Ovary (tissue), 7 donors: ENCODE measurements at regions not wholly inside any gene's neighbourhood (a gene's known extent, or its start where the extent isn't known, plus 50 kb on each side); places are given as distances from the start of the nearest gene placed in this dataset.

Source experiments
- DNase-seq, 5 donors: peaks; one replicate each; pipeline ENCODE4 v3.0.0-alpha.2; 2019 to 2020
- H3K27ac ChIP-seq, 2 donors: fragments of 200-600 bp; one replicate each; pipeline versions ENCODE4 v1.5.1 to v1.8.0; 2019 to 2022
- H3K27me3 ChIP-seq: fragments of 200-600 bp; one replicate; pipeline ENCODE4 v1.8.0; 2022
- H3K36me3 ChIP-seq: fragments of 200-600 bp; sonication (generic); one replicate; pipeline ENCODE4 v1.5.1; 2019
- H3K4me1 ChIP-seq: one replicate; pipeline ENCODE4 v1.8.1; 2013; ENCODE audit warnings: mild to moderate bottlenecking, moderate library complexity; ENCODE audit not compliant: insufficient read depth
- H3K4me3 ChIP-seq: fragments of 200-600 bp; sonication (generic); one replicate; pipeline ENCODE4 v1.5.1; 2017
- H3K9me3 ChIP-seq, 2 donors: fragments of 200-600 bp in 1 of 2; sonication (generic) in 1 of 2; one replicate each; pipeline versions ENCODE4 v1.5.1 to v1.8.1; 2013 to 2019; ENCODE audit warnings: mild to moderate bottlenecking in 1 of 2, moderate library complexity in 1 of 2
- CTCF ChIP-seq, 3 donors: fragments of 450-650 bp in 2 of 3; fragments of 200-600 bp in 1 of 3; IDR thresholded peaks; one replicate each; pipeline versions ENCODE4 v1.5.1 to v1.8.0; 2016 to 2022; ENCODE audit warnings: antibody characterized with exemption in 3 of 3, mild to moderate bottlenecking in 1 of 3
- EP300 ChIP-seq: sonication (generic); formaldehyde crosslinking; IDR thresholded peaks from one replicate; pipeline ENCODE4 v1.6.1; 2017; ENCODE audit warnings: antibody characterized with exemption
- POLR2A ChIP-seq: fragments of 450-650 bp; IDR thresholded peaks from one replicate; pipeline ENCODE4 v1.6.1; 2017; ENCODE audit warnings: antibody characterized with exemption, mild to moderate bottlenecking, moderate library complexity
- WGBS, 3 donors: extraction: QIAGEN DNeasy Blood & Tissue Kit in 1 of 3; methylation state at CpG; one replicate each; pipeline versions ENCODE4 v1.1.5 to v1.1.7; 2013 to 2017; 5-methylcytosine and 5-hydroxymethylcytosine counted together
- intact Hi-C, 4 donors: fragments of 100-400 bp; cut with DNase I; formaldehyde crosslinking; loops; one replicate each; pipeline versions ENCODE4 v1.11.0 to v1.15.1; 2022 to 2023
- donor health status: DM: no; HTN: no; CAD: no; lungs with moderate emphysema.
- donor health status: DM: no; HTN: no; CAD: no.
- donor health status: Bipolar disorder and iron deficiency.
- donor health status: DM: no; HTN: no; CAD: no.
- donor health status: DM: yes; HTN: yes; CAD: no.

GRCh38 chr2:14552818-14553217 is 79.7 kb upstream of the LRATD1 start:
- WGBS, 3 donors: 71 to 93% (median 87%) methylated on average over 2 of the region's 2 CpGs
- H3K4me3 ChIP-seq: no peak overlapping the region
- H3K27ac ChIP-seq: no peak overlapping the region
- TF ChIP-seq EP300: no peak
- TF ChIP-seq CTCF (IDR thresholded peaks at IDR 0.05): no peak
- no peak for TF ChIP-seq POLR2A
- H3K27me3 ChIP-seq: no peaks in the 10 kb centered on the region
- H3K4me1 ChIP-seq: no peaks in the 10 kb centered on the region
- H3K9me3 ChIP-seq: no peaks in the 10 kb centered on the region
- DNase-seq: no peak
- no peaks in the 10 kb centered on the region for H3K36me3 ChIP-seq
- intact Hi-C loops: no loop called here

- no peak overlapping the region for H3K4me3 ChIP-seq
- WGBS, 3 donors: 87 to 89% (median 89%) methylated on average over 7 of the region's 7 CpGs
- no peaks in the 10 kb centered on the region for H3K9me3 ChIP-seq
- no peak for TF ChIP-seq POLR2A
- TF ChIP-seq EP300: no peak
- TF ChIP-seq CTCF (IDR thresholded peaks at IDR 0.05): no peak
- H3K27me3 ChIP-seq: no peaks in the 10 kb centered on the region
- no peaks in the 10 kb centered on the region for H3K4me1 ChIP-seq
- no peaks in the 10 kb centered on the region for H3K36me3 ChIP-seq
- DNase-seq: no peak
- H3K27ac ChIP-seq: no peak overlapping the region
- intact Hi-C loops: no loop called here
Measured at GRCh38 chr2:14554849-14555545, 77.5 kb upstream of the LRATD1 start.

GRCh38 chr2:14557111-14557510 is 75.4 kb upstream of the LRATD1 start:
- no peak for DNase-seq
- Histone ChIP-seq H3K4me1 (no peaks in the 10 kb centered on the region), H3K27ac (no peak overlapping the region), H3K9me3 (no peaks in the 10 kb centered on the region), H3K4me3 (no peak overlapping the region), H3K36me3 (no peaks in the 10 kb centered on the region), H3K27me3 (no peaks in the 10 kb centered on the region)
- intact Hi-C loops: no loop called here
- 79 to 93% (median 79%) methylated on average over 1 of the region's 1 CpG for WGBS, 3 donors
- TF ChIP-seq CTCF (IDR thresholded peaks at IDR 0.05) (no peak), EP300 (no peak), POLR2A (no peak)

GRCh38 chr2:14557916-14558315 is 74.6 kb upstream of the LRATD1 start:
- H3K9me3 ChIP-seq: no peaks in the 10 kb centered on the region
- no peak for TF ChIP-seq CTCF (IDR thresholded peaks at IDR 0.05)
- TF ChIP-seq POLR2A: no peak
- TF ChIP-seq EP300: no peak
- H3K27me3 ChIP-seq: no peaks in the 10 kb centered on the region
- DNase-seq: no peak
- no peak overlapping the region for H3K4me3 ChIP-seq
- intact Hi-C loops: no loop called here
- no peaks in the 10 kb centered on the region for H3K4me1 ChIP-seq
- 53 to 57% (median 56%) methylated on average over 2 of the region's 2 CpGs for WGBS, 3 donors
- H3K27ac ChIP-seq: no peak overlapping the region
- no peaks in the 10 kb centered on the region for H3K36me3 ChIP-seq
